Activated naive CD8-positive, alpha-beta T cell treated with anti-CD3 and anti-CD28 coated beads, Interleukin-2, amount 10 ng/mL, durations not matched to agents 7 days and 5 days (primary cell): ENCODE measurements at regions not wholly inside any gene's neighbourhood (a gene's known extent, or its start where the extent isn't known, plus 50 kb on each side); places are given as distances from the start of the nearest gene placed in this dataset.

Experiments
- ATAC-seq: fragments of 150-1000 bp; cut with Tn5 transposase; one replicate; pipeline ENCODE4 v1.10.0; 2021; ENCODE audit warnings: low read depth, moderate library complexity
- POLR2A ChIA-PET: fragments of 350-600 bp; sonication (Branson Sonifier 250); formaldehyde crosslinking; loops from one replicate; lab custom pipeline; 2021; ENCODE audit warnings: antibody characterized with exemption; lab: Charles Lee
- DNase-seq: peaks from one replicate; pipeline ENCODE4 v3.0.0; 2021
- H3K27ac Mint-ChIP-seq: one replicate; pipeline ENCODE4 v1.8.0; 2022; ENCODE audit warnings: mild to moderate bottlenecking, mixed read lengths
- H3K27me3 Mint-ChIP-seq: one replicate; pipeline ENCODE4 v1.8.0; 2022; ENCODE audit warnings: mild to moderate bottlenecking, moderate library complexity, mixed read lengths
- H3K36me3 Mint-ChIP-seq: one replicate; pipeline ENCODE4 v1.8.0; 2021; ENCODE audit warnings: mild to moderate bottlenecking, mixed read lengths
- H3K4me1 Mint-ChIP-seq: one replicate; pipeline ENCODE4 v1.8.0; 2021; ENCODE audit warnings: mixed read lengths
- H3K4me3 Mint-ChIP-seq: one replicate; pipeline ENCODE4 v1.8.0; 2022; ENCODE audit warnings: mild to moderate bottlenecking, moderate library complexity, mixed read lengths
- H3K9me3 Mint-ChIP-seq: one replicate; pipeline ENCODE4 v1.8.0; 2021; ENCODE audit warnings: mixed read lengths

DNA sequence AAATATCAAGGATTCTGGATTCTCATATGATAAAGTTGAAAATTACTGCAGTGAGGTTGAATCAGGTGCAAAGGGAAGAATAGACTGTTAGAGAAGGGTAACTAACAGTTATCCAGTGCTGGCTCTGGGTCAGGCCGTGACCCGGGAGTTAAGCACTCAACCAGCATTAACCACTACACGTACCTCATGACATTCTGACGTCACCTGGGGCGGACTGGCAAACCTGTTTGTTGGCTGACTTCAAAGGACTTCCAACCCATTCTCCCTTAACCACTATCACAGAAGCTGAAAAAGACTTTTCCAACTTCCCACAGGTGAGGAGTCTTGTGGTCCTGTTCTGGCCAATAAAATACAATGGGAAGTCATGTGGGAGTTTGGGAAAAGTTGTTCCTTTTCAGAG lies 268.9 kb downstream of the ENC1 start:
- Mint-ChIP-seq H3K36me3 (no peaks in the 10 kb centered on the region), H3K9me3 (no peaks in the 10 kb centered on the region), H3K27me3 (no peaks in the 10 kb centered on the region)

DNA sequence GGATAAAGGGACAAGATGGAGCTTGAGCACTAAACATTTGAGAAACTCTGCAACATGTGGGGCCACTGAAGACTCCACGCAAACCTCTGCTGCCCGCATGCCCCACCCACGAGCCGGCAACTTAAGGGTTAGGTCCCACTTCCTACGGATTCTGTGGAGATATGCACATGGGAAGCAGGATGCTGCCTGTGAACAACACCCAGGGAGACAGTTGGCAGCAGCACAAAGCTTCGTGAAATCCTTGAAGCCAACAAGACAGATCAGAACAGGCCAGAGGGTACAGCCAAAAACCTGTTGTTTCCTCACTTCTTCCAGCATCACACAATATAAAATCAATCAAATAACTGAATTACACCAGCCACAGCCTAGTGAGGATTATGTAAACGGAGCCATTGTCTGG lies 270.4 kb downstream of the ENC1 start:
- POLR2A ChIA-PET = no interaction called here
- H3K36me3 Mint-ChIP-seq = no peaks in the 10 kb centered on the region
- H3K27me3 Mint-ChIP-seq = no peaks in the 10 kb centered on the region
- H3K4me1 Mint-ChIP-seq = no peaks in the 10 kb centered on the region
- H3K9me3 Mint-ChIP-seq = no peaks in the 10 kb centered on the region
- no peak overlapping the region for H3K4me3 Mint-ChIP-seq
- no peak for DNase-seq
- ATAC-seq = no peak
- H3K27ac Mint-ChIP-seq = no peak overlapping the region

More for the DNA sequence above, 268.9 kb downstream of the ENC1 start:
- POLR2A ChIA-PET = no interaction called here
- H3K4me3 Mint-ChIP-seq = no peak overlapping the region
- H3K27ac Mint-ChIP-seq = no peak overlapping the region
- no peaks in the 10 kb centered on the region for H3K4me1 Mint-ChIP-seq
- DNase-seq (no peak), ATAC-seq (no peak)

DNA sequence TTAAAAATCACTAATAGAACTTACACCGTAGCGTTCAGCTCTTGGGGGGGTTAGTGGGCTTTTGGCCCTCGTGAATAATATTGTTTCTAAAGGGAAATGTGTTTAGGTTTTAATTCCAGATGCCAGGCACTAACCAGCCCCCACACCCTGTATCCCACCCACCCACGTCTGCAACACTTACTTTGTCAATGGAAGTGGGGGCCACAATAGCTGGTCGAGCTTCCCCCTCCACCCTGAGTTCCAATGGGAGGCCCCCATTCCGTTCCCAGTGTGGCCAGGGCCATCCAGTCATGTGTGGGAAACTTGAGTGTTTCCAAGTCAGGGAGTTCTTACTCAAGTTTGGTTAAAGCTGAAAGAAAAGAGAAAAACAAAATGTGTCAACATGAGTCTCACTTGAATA lies 271.4 kb downstream of the ENC1 start:
- H3K9me3 Mint-ChIP-seq = no peaks in the 10 kb centered on the region
- POLR2A ChIA-PET = no interaction called here

DNA sequence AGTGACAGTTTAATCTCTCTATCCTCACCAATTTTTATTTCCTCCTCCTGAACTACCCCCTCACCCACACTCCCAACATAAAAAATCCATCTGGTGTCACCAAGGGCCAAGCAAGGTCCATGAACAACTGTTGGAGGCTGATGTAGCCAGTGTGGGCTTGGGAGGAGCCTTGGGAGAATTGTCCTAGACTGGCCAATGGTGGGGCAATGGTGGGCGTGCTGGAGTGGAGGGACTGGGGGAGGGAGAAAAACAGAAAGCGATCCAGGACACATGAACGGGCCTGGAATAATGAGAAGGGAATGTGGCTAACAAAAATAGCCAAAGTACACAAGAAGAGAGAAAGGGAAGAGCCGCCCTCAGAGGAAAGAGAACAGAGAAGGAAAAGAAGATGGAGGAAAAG lies 272.6 kb downstream of the ENC1 start:
- H3K9me3 Mint-ChIP-seq = no peaks in the 10 kb centered on the region
- POLR2A ChIA-PET = no interaction called here
- no peaks in the 10 kb centered on the region for H3K36me3 Mint-ChIP-seq
- H3K27me3 Mint-ChIP-seq = no peaks in the 10 kb centered on the region
- no peak overlapping the region for H3K27ac Mint-ChIP-seq
- DNase-seq = no peak
- no peak for ATAC-seq
- H3K4me1 Mint-ChIP-seq = no peaks in the 10 kb centered on the region
- H3K4me3 Mint-ChIP-seq = no peak overlapping the region

More for the DNA sequence above, 271.4 kb downstream of the ENC1 start:
- no peaks in the 10 kb centered on the region for H3K27me3 Mint-ChIP-seq
- no peak overlapping the region for H3K27ac Mint-ChIP-seq
- no peak overlapping the region for H3K4me3 Mint-ChIP-seq
- DNase-seq (no peak), ATAC-seq (no peak)
- no peaks in the 10 kb centered on the region for H3K4me1 Mint-ChIP-seq
- H3K36me3 Mint-ChIP-seq = no peaks in the 10 kb centered on the region

DNA sequence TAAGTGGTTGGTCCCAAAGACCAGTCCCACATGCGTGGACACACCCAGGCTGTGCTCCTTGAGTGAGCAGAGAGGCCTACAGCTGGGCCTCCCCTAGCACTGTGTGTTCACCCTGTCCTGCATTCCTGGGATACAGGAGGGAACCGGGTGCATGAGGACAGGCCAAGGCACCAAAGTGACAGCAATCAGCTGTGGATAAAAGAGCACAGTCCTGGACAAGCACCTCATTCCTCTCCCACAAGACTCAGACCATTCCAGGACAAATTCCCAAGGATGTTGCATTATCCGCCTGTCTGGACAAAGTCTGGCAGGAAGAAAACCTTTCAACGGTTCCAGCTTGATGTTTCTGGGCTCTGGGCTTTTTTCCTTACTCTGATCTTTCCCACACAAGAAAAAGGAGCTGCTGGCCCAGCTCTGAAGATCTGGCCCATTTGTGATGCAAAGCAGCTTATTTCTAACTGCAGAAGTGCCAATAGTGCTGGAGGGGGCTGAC lies 273.2 kb downstream of the ENC1 start:
- H3K36me3 Mint-ChIP-seq = no peaks in the 10 kb centered on the region
- H3K27ac Mint-ChIP-seq = no peak overlapping the region
- no peaks in the 10 kb centered on the region for H3K4me1 Mint-ChIP-seq
- POLR2A ChIA-PET = no interaction called here
- DNase-seq (no peak), ATAC-seq (no peak)
- H3K27me3 Mint-ChIP-seq = no peaks in the 10 kb centered on the region
- H3K4me3 Mint-ChIP-seq = no peak overlapping the region
- no peaks in the 10 kb centered on the region for H3K9me3 Mint-ChIP-seq

DNA sequence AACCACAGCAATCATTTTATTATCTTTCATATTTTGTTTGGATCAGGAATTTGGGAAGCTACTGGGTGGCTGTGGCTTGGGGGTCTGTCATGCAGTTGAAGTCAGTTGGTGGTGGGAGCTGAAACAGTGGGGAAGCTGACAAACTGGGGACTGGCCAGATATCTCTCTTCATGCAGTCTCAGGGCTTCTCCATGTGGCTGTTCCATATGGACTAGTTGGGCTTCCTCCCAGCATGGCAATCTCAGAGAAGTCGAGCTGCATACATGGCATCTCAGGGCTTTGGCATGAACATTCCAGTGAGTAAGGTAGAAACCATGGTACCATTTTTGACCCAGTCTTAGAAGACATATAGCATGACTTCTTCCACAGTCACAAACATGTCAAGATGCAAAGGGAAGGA lies 274.8 kb downstream of the ENC1 start:
- POLR2A ChIA-PET = no interaction called here
- no peaks in the 10 kb centered on the region for H3K4me1 Mint-ChIP-seq
- no peak for DNase-seq

DNA sequence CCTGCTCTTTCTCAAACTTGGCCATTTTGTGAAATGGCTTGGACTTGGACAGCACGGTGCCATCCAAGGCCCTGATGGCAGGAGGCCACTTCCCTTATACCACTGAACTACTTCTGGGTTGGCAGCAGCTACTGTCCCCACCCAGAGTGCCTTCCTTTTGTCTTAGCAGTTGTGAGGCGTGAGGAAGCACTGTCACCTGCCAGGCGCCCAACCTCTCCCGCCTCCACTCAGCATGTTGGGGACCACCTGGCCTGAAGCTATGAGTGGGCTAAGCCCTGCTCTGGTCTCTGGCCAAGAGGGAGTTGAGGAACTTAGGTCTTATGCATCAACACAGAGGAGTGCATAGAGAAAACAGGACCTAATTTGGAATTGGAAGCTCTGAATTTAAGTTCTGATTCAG lies 276.0 kb downstream of the ENC1 start:
- ATAC-seq (no peak), DNase-seq (no peak)
- no peak overlapping the region for H3K4me3 Mint-ChIP-seq
- H3K4me1 Mint-ChIP-seq = no peaks in the 10 kb centered on the region
- H3K27me3 Mint-ChIP-seq = no peaks in the 10 kb centered on the region
- POLR2A ChIA-PET = no interaction called here
- H3K9me3 Mint-ChIP-seq = no peaks in the 10 kb centered on the region
- no peaks in the 10 kb centered on the region for H3K36me3 Mint-ChIP-seq
- H3K27ac Mint-ChIP-seq = no peak overlapping the region

More for the DNA sequence above, 274.8 kb downstream of the ENC1 start:
- ATAC-seq = no peak
- H3K27ac Mint-ChIP-seq = no peak overlapping the region
- H3K27me3 Mint-ChIP-seq = no peaks in the 10 kb centered on the region
- H3K36me3 Mint-ChIP-seq = no peaks in the 10 kb centered on the region
- no peak overlapping the region for H3K4me3 Mint-ChIP-seq
- H3K9me3 Mint-ChIP-seq = no peaks in the 10 kb centered on the region

DNA sequence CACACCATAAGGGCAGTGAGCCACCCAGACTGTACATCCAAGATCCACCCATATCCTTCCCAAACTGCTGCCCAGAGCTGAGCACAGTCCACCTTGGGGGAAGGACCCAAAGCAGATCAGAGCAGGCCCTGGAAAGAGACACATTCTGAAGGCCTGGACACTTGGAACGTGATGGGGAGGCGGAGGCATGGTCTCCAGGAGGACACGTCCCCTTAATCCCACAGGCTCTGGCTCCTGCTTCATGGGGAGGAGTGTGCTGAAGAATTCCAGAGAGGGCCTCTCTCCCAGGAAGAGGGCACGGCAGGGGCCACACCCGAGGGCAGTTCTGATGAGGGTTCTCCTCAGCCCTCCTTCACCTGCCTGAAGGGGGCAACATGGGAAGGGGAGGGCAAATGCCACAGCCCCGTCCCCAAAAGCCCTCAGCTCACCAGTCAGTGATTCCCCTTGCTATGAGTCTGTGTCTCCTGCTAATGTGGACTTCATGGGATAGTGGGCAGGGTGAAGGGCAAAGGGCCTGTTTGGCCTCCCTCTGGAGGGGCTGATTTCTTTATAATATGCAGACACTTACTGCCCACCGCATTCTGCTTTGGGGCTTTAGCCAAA lies 276.8 kb downstream of the ENC1 start:
- Mint-ChIP-seq H3K9me3 (no peaks in the 10 kb centered on the region), H3K4me3 (no peak overlapping the region), H3K36me3 (no peaks in the 10 kb centered on the region), H3K4me1 (no peaks in the 10 kb centered on the region), H3K27ac (no peak overlapping the region), H3K27me3 (no peaks in the 10 kb centered on the region)
- DNase-seq (no peak), ATAC-seq (no peak)
- POLR2A ChIA-PET = no interaction called here

DNA sequence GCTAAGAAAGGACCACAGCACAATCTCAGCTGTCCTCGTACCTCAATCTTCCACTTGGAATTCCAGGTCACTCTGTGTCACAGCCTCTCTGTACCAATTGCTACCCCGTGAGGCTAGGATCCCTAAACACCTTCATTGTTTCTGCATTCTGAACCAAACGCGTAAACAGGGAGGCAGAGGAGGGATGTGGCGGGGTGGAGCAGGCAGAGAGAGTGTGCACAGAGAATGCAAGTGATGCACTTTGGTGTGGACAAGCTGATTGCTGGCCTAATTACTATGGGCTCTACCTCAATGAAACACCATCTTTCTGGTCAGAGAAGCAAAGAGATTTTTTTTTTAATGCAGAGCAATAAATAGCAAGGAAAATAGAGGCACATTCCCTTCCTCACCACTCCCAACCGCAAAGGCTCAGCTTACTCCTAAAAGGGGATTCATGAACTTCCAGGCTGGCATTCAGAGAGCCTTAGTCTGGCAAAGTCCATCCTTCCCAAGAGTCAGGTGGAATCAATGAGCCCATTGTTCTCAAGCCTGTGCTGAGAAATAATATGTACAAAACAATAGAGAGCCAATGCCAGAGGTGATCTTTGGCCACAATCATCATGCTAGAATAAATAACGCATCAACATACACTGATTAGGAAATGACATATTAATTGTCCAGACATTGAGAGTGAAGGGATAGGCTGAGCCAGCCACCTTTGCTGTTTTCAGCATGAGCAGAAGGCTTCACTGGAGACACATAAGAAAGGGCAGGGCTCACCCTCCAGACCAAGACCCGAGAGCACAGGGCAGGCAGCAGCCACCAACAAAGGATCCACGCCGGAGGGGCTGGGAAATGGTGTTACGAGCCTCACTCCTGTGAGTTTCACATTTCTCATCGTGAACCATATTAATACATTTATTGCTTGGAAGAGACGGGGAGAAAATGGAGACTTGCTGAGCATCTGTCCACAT lies 278.8 kb downstream of the ENC1 start:
- DNase-seq = no peak
- H3K9me3 Mint-ChIP-seq = no peaks in the 10 kb centered on the region
- no peak overlapping the region for H3K4me3 Mint-ChIP-seq
- no peaks in the 10 kb centered on the region for H3K4me1 Mint-ChIP-seq
- no peaks in the 10 kb centered on the region for H3K36me3 Mint-ChIP-seq
- POLR2A ChIA-PET = no interaction called here
- no peak for ATAC-seq
- H3K27me3 Mint-ChIP-seq = peaks cover 3% of the 10 kb centered on the region
- no peak overlapping the region for H3K27ac Mint-ChIP-seq

DNA sequence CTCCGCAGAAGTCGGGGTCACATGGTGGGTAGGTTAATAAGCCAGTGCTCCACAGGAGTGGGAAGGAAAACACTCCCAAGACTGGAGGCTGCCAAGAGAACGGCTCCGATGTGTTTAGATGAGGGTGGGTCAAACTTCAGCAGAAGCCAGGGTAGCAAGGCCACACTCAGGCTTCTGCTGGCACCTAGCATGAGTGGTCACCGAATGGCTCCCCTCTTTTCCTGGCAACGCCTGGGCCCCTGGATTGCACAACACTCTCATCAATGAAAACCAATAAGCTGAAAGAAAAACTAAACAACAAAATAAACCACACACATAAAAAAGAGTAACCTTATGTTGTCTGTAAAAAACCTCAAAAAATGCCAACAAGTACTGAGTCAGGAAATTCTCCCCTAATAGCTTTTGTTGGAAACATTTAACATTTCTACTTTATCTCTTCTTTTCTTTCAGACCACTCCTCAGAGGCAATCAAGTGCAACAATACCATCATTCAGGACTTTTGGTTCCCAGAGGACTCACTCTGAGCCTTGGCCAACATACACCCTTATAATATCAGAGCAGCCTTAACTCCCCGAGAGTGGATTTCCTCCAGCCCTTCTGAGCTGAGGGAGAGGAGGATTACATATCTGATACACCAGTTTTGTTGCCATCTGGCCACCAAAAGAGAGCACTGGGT lies 279.9 kb downstream of the ENC1 start:
- no peaks in the 10 kb centered on the region for H3K4me1 Mint-ChIP-seq
- H3K36me3 Mint-ChIP-seq = no peaks in the 10 kb centered on the region
- no peak overlapping the region for H3K27ac Mint-ChIP-seq
- POLR2A ChIA-PET = no interaction called here
- ATAC-seq = no peak
- DNase-seq = no peak
- no peak overlapping the region for H3K4me3 Mint-ChIP-seq
- no peaks in the 10 kb centered on the region for H3K9me3 Mint-ChIP-seq
- peaks cover 3% of the 10 kb centered on the region for H3K27me3 Mint-ChIP-seq

DNA sequence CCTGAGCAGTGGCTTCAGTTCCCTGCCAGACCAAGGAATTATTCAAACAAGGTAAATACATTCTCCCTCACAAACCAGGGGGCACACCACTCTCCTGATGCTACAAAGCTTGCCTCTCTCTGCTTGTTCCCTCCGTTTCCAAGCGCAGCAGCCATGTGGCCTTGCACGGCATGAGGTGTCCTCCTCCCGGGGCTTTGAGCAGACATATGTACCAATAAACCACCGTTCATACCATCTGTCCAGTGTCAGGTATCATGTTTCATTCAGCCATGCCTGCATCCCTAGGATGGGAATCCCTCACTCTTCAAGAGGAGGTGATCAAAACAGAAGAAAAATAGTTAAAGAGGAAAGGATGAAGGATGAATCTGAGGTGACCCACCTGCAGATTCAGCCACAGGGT lies 282.7 kb downstream of the ENC1 start:
- Mint-ChIP-seq H3K9me3 (no peaks in the 10 kb centered on the region), H3K27ac (no peak overlapping the region), H3K4me3 (no peak overlapping the region), H3K27me3 (peaks cover 3% of the 10 kb centered on the region), H3K36me3 (no peaks in the 10 kb centered on the region), H3K4me1 (no peaks in the 10 kb centered on the region)
- ATAC-seq (no peak), DNase-seq (no peak)
- POLR2A ChIA-PET = no interaction called here

DNA sequence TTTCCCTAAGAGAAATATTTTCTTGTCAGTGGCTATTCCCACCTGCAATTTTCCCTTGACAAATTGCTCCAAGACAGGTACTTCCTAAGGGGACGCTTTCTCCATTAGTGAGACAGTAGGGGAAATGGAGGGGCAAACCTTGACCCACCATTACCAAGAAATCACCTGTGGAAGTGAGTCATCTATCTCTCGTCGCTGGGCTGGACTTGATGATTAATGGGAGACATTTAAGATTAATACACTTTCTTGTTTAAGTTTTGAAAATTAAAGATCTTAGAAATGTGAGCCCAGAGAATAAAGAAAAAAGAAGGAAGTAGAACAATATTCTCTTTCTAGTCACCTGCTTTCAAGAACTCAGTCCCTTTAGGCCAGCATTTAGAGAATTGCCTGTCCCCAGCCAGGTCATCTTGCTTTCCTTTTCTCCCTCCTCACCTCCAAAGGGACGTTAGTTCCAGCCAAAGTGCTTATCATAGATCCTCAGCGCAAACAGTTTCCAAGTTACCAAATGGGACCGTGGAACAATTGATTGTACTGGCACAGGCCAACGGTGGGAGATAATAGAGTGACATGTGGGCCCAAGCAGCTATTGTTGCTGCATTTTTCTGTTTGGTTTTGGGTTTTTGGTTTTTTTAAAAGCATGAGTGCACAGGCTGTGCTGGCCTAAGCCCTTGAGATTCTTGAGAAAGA lies 284.4 kb downstream of the ENC1 start:
- H3K36me3 Mint-ChIP-seq = no peaks in the 10 kb centered on the region
- H3K4me1 Mint-ChIP-seq = no peaks in the 10 kb centered on the region
- H3K9me3 Mint-ChIP-seq = no peaks in the 10 kb centered on the region
- H3K27me3 Mint-ChIP-seq = peaks cover 3% of the 10 kb centered on the region
- POLR2A ChIA-PET = no interaction called here
- H3K4me3 Mint-ChIP-seq = no peak overlapping the region
- no peak overlapping the region for H3K27ac Mint-ChIP-seq
- ATAC-seq (no peak), DNase-seq (no peak)
